Amniotic stem cell (primary cell): ENCODE measurements at regions not wholly inside any gene's neighbourhood (a gene's known extent, or its start where the extent isn't known, plus 50 kb on each side); places are given as distances from the start of the nearest gene placed in this dataset.

Source experiments
- DNase-seq: peaks from one replicate; lab custom pipeline; 2025; lab: John Stamatoyannopoulos, UW

- no peak for DNase-seq
Measured at GRCh38 chr7:18363751-18364380, 131.7 kb upstream of the HDAC9 start.

GRCh38 chr7:18364396-18364795 lies 131.2 kb upstream of the HDAC9 start:
- DNase-seq, result no peak

GRCh38 chr7:18366394-18366793 lies 129.2 kb upstream of the HDAC9 start:
- DNase-seq, result no peak

- no peak for DNase-seq
Measured at GRCh38 chr7:18369011-18369410, 126.5 kb upstream of the HDAC9 start.

- DNase-seq, result no peak
Measured at GRCh38 chr7:18370633-18371032, 124.9 kb upstream of the HDAC9 start.

- DNase-seq, result no peak
Measured at GRCh38 chr7:18378989-18379605, 116.5 kb upstream of the HDAC9 start.

- DNase-seq, result no peak
Measured at GRCh38 chr7:18384491-18385143, 110.9 kb upstream of the HDAC9 start.

GRCh38 chr7:18386607-18387006 lies 108.9 kb upstream of the HDAC9 start:
- no peak for DNase-seq

GRCh38 chr7:18387191-18387735 lies 108.3 kb upstream of the HDAC9 start:
- DNase-seq, result no peak

- DNase-seq, result no peak
Measured at GRCh38 chr7:18390535-18390907, 105.0 kb upstream of the HDAC9 start.

- no peak for DNase-seq
Measured at GRCh38 chr7:18393465-18394118, 102.0 kb upstream of the HDAC9 start.

- DNase-seq, result no peak
Measured at GRCh38 chr7:18395868-18396267, 99.7 kb upstream of the HDAC9 start.

- DNase-seq, result no peak
Measured at GRCh38 chr7:18396953-18397352, 98.6 kb upstream of the HDAC9 start.

GRCh38 chr7:18399436-18400235 lies 95.9 kb upstream of the HDAC9 start:
- no peak for DNase-seq

GRCh38 chr7:18400275-18400674 lies 95.3 kb upstream of the HDAC9 start:
- no peak for DNase-seq

GRCh38 chr7:18400726-18401125 lies 94.8 kb upstream of the HDAC9 start:
- DNase-seq, result no peak

- no peak for DNase-seq
Measured at GRCh38 chr7:18401757-18402156, 93.8 kb upstream of the HDAC9 start.

GRCh38 chr7:18402488-18403183 lies 92.9 kb upstream of the HDAC9 start:
- peak; percentile 73 for DNase-seq

GRCh38 chr7:18405726-18406125 lies 89.8 kb upstream of the HDAC9 start:
- DNase-seq, result no peak

GRCh38 chr7:18407385-18407784 lies 88.2 kb upstream of the HDAC9 start:
- no peak for DNase-seq

- peak; percentile 47 for DNase-seq
Measured at GRCh38 chr7:18408461-18408860, 87.1 kb upstream of the HDAC9 start.
